SK-N-MC (cell line): ENCODE measurements at regions not wholly inside any gene's neighbourhood (a gene's known extent, or its start where the extent isn't known, plus 50 kb on each side); places are given as distances from the start of the nearest gene placed in this dataset.

ENCODE experiments used
- DNase-seq: peaks from one replicate; pipeline ENCODE4 v3.0.0-alpha.2; 2011; ENCODE audit warnings: low read depth, low spot score
- H3K27ac ChIP-seq: fragments of 200-600 bp; sonication (generic); 2 replicates; pipeline ENCODE4 v1.5.1; 2016; ENCODE audit warnings: mixed run types
- H3K36me3 ChIP-seq: fragments of 200-600 bp; sonication (generic); 2 replicates; pipeline ENCODE4 v1.6.1; 2017; ENCODE audit warnings: antibody characterized with exemption, low read length, mixed read lengths; ENCODE audit not compliant: insufficient read depth
- H3K4me3 ChIP-seq: fragments of 200-600 bp; sonication (generic); 2 replicates; pipeline ENCODE4 v1.5.1; 2016
- H3K9ac ChIP-seq: fragments of 200-600 bp; sonication (generic); 2 replicates; pipeline ENCODE4 v1.8.0; 2017; ENCODE audit warnings: mixed run types, mixed read lengths; ENCODE audit not compliant: insufficient read length
- H3K9me3 ChIP-seq: fragments of 200-600 bp; sonication (generic); 2 replicates; pipeline ENCODE4 v1.6.1; 2017; ENCODE audit warnings: low read depth, mild to moderate bottlenecking, antibody characterized with exemption, low read length, moderate library complexity, mixed read lengths
- EZH2 ChIP-seq: fragments of 200-600 bp; sonication (generic); IDR thresholded peaks from one replicate; pipeline ENCODE4 v1.6.1; 2017; ENCODE audit warnings: antibody characterized with exemption
- FOXP2 ChIP-seq: optimal IDR thresholded peaks from 2 replicates; pipeline ENCODE3; 2011; ENCODE audit warnings: mild to moderate bottlenecking, moderate library complexity; ENCODE audit not compliant: insufficient read depth; ENCODE audit errors: extremely low read length, control extremely low read depth
- POLR2AphosphoS5 ChIP-seq: IDR thresholded peaks from 2 replicates; pipeline ENCODE4 v1.6.1; 2012; ENCODE audit warnings: mild to moderate bottlenecking, low read depth, low read length, borderline replicate concordance

GRCh38 chr13:44300895-44301638 is 72.6 kb upstream of the SERP2 start:
- Histone ChIP-seq H3K27ac (no peak overlapping the region), H3K36me3 (no peaks in the 10 kb centered on the region), H3K9me3 (no peaks in the 10 kb centered on the region), H3K9ac (no peak overlapping the region), H3K4me3 (no peak overlapping the region)
- peak; percentile 1 for DNase-seq
- TF ChIP-seq FOXP2, result no peak
- TF ChIP-seq EZH2, result no peak
- no peak for TF ChIP-seq POLR2AphosphoS5

DNA sequence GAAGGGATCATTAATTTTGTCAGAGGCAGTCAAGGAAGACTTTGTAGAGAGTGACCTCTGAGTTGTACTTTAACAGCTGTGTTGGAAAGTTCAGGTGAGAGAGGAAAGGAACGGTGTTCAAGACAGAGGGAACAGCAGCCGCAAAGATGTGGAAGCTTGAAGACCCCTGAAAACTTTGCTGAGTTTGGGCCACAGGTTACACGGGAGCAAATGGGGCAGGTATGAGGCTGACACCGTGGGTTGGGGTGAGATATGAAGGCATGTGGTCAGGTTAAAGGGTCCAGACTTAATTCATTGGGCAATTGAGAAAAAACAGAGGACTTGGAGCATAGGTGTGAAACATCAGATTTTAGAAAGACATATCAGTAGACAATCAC is 72.0 kb upstream of the SERP2 start:
- H3K9ac ChIP-seq, result no peak overlapping the region
- no peak for TF ChIP-seq EZH2
- no peak for TF ChIP-seq POLR2AphosphoS5
- TF ChIP-seq FOXP2, result no peak
- H3K4me3 ChIP-seq, result no peak overlapping the region
- H3K9me3 ChIP-seq, result no peaks in the 10 kb centered on the region
- DNase-seq, result no peak
- no peak overlapping the region for H3K27ac ChIP-seq
- no peaks in the 10 kb centered on the region for H3K36me3 ChIP-seq

DNA sequence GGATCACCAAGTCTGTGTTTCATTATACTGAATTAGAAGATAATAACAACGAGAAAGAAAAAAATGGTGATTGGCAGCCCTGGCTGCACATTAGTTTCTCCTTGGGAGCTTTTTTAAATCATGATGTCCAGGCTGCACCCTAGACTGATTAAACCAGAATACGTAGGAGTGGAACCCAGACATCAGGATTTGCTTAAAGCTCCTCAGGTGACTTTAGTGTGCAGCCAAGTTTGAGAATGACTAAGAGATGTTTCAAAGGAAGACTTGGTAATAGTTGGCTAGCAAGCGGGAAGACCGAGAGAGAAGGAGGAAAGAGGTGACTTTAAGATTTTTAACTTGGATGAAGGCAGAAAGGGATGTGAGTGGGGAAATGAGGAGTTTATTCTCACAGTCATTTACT is 71.4 kb upstream of the SERP2 start:
- Histone ChIP-seq H3K4me3 (no peak overlapping the region), H3K9me3 (no peaks in the 10 kb centered on the region), H3K27ac (no peak overlapping the region), H3K36me3 (no peaks in the 10 kb centered on the region), H3K9ac (no peak overlapping the region)
- TF ChIP-seq EZH2 (no peak), FOXP2 (no peak), POLR2AphosphoS5 (no peak)
- no peak for DNase-seq

GRCh38 chr13:44302940-44303575 is 70.6 kb upstream of the SERP2 start:
- no peak for DNase-seq
- TF ChIP-seq FOXP2, result no peak
- TF ChIP-seq EZH2, result no peak
- no peak for TF ChIP-seq POLR2AphosphoS5
- Histone ChIP-seq H3K4me3 (no peak overlapping the region), H3K9ac (no peak overlapping the region), H3K9me3 (no peaks in the 10 kb centered on the region), H3K27ac (no peak overlapping the region), H3K36me3 (no peaks in the 10 kb centered on the region)

GRCh38 chr13:44303681-44304432 is 69.8 kb upstream of the SERP2 start:
- Histone ChIP-seq H3K27ac (no peak overlapping the region), H3K9ac (no peak overlapping the region)
- DNase-seq, result no peak

GRCh38 chr13:44304433-44304725 is 69.2 kb upstream of the SERP2 start:
- DNase-seq, result no peak
- Histone ChIP-seq H3K9ac (no peak overlapping the region), H3K27ac (no peak overlapping the region), H3K4me3 (no peak overlapping the region), H3K36me3 (no peaks in the 10 kb centered on the region), H3K9me3 (no peaks in the 10 kb centered on the region)
- no peak for TF ChIP-seq EZH2
- TF ChIP-seq POLR2AphosphoS5, result no peak
- TF ChIP-seq FOXP2, result no peak

More at GRCh38 chr13:44303681-44304432, 69.8 kb upstream of the SERP2 start:
- no peaks in the 10 kb centered on the region for H3K9me3 ChIP-seq
- no peak overlapping the region for H3K4me3 ChIP-seq
- no peak for TF ChIP-seq POLR2AphosphoS5
- TF ChIP-seq FOXP2, result no peak
- no peak for TF ChIP-seq EZH2
- H3K36me3 ChIP-seq, result no peaks in the 10 kb centered on the region

GRCh38 chr13:44305286-44305685 is 68.3 kb upstream of the SERP2 start:
- no peaks in the 10 kb centered on the region for H3K9me3 ChIP-seq
- no peak overlapping the region for H3K9ac ChIP-seq
- no peak for TF ChIP-seq EZH2
- TF ChIP-seq FOXP2, result no peak
- no peak for TF ChIP-seq POLR2AphosphoS5
- no peak overlapping the region for H3K4me3 ChIP-seq
- no peak for DNase-seq
- no peaks in the 10 kb centered on the region for H3K36me3 ChIP-seq
- H3K27ac ChIP-seq, result no peak overlapping the region

GRCh38 chr13:44305917-44306370 is 67.7 kb upstream of the SERP2 start:
- H3K4me3 ChIP-seq, result no peak overlapping the region; the same call in 1 of the 2 replicates
- no peaks in the 10 kb centered on the region for H3K9me3 ChIP-seq
- TF ChIP-seq EZH2 (no peak), FOXP2 (no peak), POLR2AphosphoS5 (no peak)
- DNase-seq, result no peak
- H3K9ac ChIP-seq, result no peak overlapping the region
- no peaks in the 10 kb centered on the region for H3K36me3 ChIP-seq
- H3K27ac ChIP-seq, result no peak overlapping the region
